GM23248 (cell line): ENCODE measurements at regions not wholly inside any gene's neighbourhood (a gene's known extent, or its start where the extent isn't known, plus 50 kb on each side); places are given as distances from the start of the nearest gene placed in this dataset.

Source experiments
- EZH2 ChIP-seq: fragments of 200-600 bp; sonication (generic); IDR thresholded peaks from 2 replicates; pipeline ENCODE4 v1.6.1; 2018; ENCODE audit warnings: antibody characterized with exemption, mild to moderate bottlenecking; ENCODE audit not compliant: insufficient read depth, poor library complexity, severe bottlenecking
- EZH2phosphoT487 ChIP-seq: fragments of 200-600 bp; sonication (generic); IDR thresholded peaks from 2 replicates; pipeline ENCODE4 v1.6.1; 2018; ENCODE audit warnings: antibody characterized with exemption, moderate library complexity, mild to moderate bottlenecking, low read depth; ENCODE audit not compliant: insufficient read depth

DNA sequence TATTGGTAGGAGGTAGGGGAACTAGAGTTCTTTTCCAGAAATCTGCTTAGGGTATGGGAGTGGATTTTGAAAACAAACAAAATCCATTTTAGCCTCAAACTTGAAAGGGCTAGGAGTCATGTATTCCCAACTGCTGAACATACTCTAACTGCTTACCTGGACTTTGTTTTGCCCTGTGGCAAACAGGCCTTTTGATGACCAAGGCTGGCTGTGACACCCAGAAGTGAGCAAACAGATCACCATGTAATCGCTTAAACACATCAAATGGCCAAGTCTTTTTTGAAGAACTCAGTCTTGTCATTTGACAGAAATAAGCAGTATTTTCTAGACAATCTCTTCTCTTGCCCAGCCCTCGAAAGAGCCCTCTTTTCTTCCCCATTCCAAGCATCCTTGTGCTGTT, 203.4 kb downstream of the KIT start:
- TF ChIP-seq EZH2 (no peak), EZH2phosphoT487 (no peak)
